Tibial nerve (tissue), 4 donors: ENCODE measurements at regions not wholly inside any gene's neighbourhood (a gene's known extent, or its start where the extent isn't known, plus 50 kb on each side); places are given as distances from the start of the nearest gene placed in this dataset. TPM values are rescaled to one million over a fixed set of nuclear protein-coding genes. Genes with fewer than 3 reads are reported as not detected.

Experiments
- DNase-seq, 2 donors: peaks; one replicate each; pipeline ENCODE4 v3.0.0-alpha.2; 2019; ENCODE audit warnings: low spot score in 2 of 2
- H3K27ac ChIP-seq, 4 donors: fragments of 200-600 bp; sonication (generic) in 3 of 4; one replicate each; pipeline ENCODE4 v1.5.1; 2017 to 2019; ENCODE audit warnings: mild to moderate bottlenecking in 1 of 4
- H3K27me3 ChIP-seq, 2 donors: fragments of 200-600 bp; sonication (generic) in 1 of 2; one replicate each; pipeline versions ENCODE4 v1.5.1 to v1.6.0; 2017 to 2019
- H3K36me3 ChIP-seq, 3 donors: fragments of 200-600 bp; sonication (generic); one replicate each; pipeline ENCODE4 v1.5.1; 2018 to 2019
- H3K4me1 ChIP-seq, 4 donors: fragments of 200-600 bp; sonication (generic) in 3 of 4; one replicate each; pipeline ENCODE4 v1.5.1; 2017 to 2019
- H3K4me3 ChIP-seq, 4 donors: fragments of 200-600 bp; sonication (generic) in 3 of 4; one replicate each; pipeline ENCODE4 v1.5.1; 2017 to 2019; ENCODE audit warnings: mild to moderate bottlenecking in 1 of 4, moderate library complexity in 1 of 4
- H3K9me3 ChIP-seq, 4 donors: fragments of 200-600 bp; sonication (generic) in 3 of 4; one replicate each; pipeline ENCODE4 v1.5.1; 2017 to 2019
- CTCF ChIP-seq, 5 experiments: fragments of 200-600 bp in 3 of 5; fragments of 450-650 bp in 2 of 5; sonication (generic) in 3 of 5; IDR thresholded peaks; one replicate each; pipeline ENCODE4 v1.5.1; 2016 to 2019; ENCODE audit warnings: antibody characterized with exemption in 5 of 5, mild to moderate bottlenecking in 3 of 5, moderate library complexity in 2 of 5
- EP300 ChIP-seq, 2 donors: sonication (generic); formaldehyde crosslinking; IDR thresholded peaks; one replicate each; pipeline ENCODE4 v1.6.1; 2017; ENCODE audit warnings: antibody characterized with exemption in 2 of 2, mild to moderate bottlenecking in 1 of 2
- POLR2A ChIP-seq, 2 donors: fragments of 450-650 bp; IDR thresholded peaks; one replicate each; pipeline ENCODE4 v1.6.1; 2017; ENCODE audit warnings: antibody characterized with exemption in 2 of 2, mild to moderate bottlenecking in 2 of 2, moderate library complexity in 2 of 2
- WGBS, 2 donors: methylation state at CpG; one replicate each; pipeline ENCODE4 v1.1.5; 2018; 5-methylcytosine and 5-hydroxymethylcytosine counted together
- small RNA-seq: library from RNA; depleted of rRNA; stranded (forward); fragments of <200 nt; gene quantifications from one replicate; pipeline ENCODE3, GENCODE V24; 2016

GRCh38 chr6:117210279-117210678, 55.1 kb upstream of the VGLL2 start:
- TF ChIP-seq CTCF (IDR thresholded peaks at IDR 0.05) (no peak), EP300 (IDR thresholded peaks at IDR 0.05) (no peak), POLR2A (IDR thresholded peaks at IDR 0.05) (no peak)

GRCh38 chr6:117215353-117216090, 49.8 kb upstream of the VGLL2 start:
- WGBS, 2 donors, result 74 to 83% methylated on average over 4 of the region's 4 CpGs
- DNase-seq, result no peak
- Histone ChIP-seq H3K4me3 (no peak overlapping the region), H3K27me3 (no peaks in the 10 kb centered on the region), H3K36me3 (no peaks in the 10 kb centered on the region), H3K9me3 (peaks cover 0 to 5% (median 0%) of the 10 kb centered on the region in 4 donors), H3K4me1 (no peaks in the 10 kb centered on the region), H3K27ac (no peak overlapping the region)
- no peak for TF ChIP-seq EP300 (IDR thresholded peaks at IDR 0.05)
- TF ChIP-seq CTCF (IDR thresholded peaks at IDR 0.05), result no peak
- TF ChIP-seq POLR2A (IDR thresholded peaks at IDR 0.05), result no peak

More at GRCh38 chr6:117210279-117210678, 55.1 kb upstream of the VGLL2 start:
- no peaks in the 10 kb centered on the region for H3K4me1 ChIP-seq
- H3K4me3 ChIP-seq, result no peak overlapping the region
- no peak overlapping the region for H3K27ac ChIP-seq
- H3K9me3 ChIP-seq, result peaks cover 0 to 5% (median 0%) of the 10 kb centered on the region in 4 donors
- WGBS, 2 donors, result 73 to 79% methylated on average over 1 of the region's 1 CpG
- no peak for DNase-seq
- H3K36me3 ChIP-seq, result no peaks in the 10 kb centered on the region
- no peaks in the 10 kb centered on the region for H3K27me3 ChIP-seq

Small RNAs in the stretch of these regions (small RNA-seq; reads per million reads assigned to genes)
- gene RNA5SP214 (15.9 reads per million, percentile 92 among the genes with 10 or more reads in this experiment), gene RPS29P13 (not detected)
